Activated CD4-positive, alpha-beta T cell treated with anti-CD3 and anti-CD28 coated beads for 48 hours (primary cell): ENCODE measurements at regions not wholly inside any gene's neighbourhood (a gene's known extent, or its start where the extent isn't known, plus 50 kb on each side); places are given as distances from the start of the nearest gene placed in this dataset.
"Not testable (repeated sequence)": the region's sequence is repeated elsewhere in the genome, so short reads cannot be mapped to it uniquely, and the experiment has no call there.

ENCODE experiments used
- DNase-seq: peaks from one replicate; pipeline ENCODE4 v3.0.0-alpha.2; 2020

GRCh38 chr5:89826938-89827337 lies 582.6 kb downstream of the CETN3 start:
- DNase-seq = no peak

- DNase-seq = no peak
Observed at GRCh38 chr5:89823046-89823445, 586.5 kb downstream of the CETN3 start.

GRCh38 chr5:89817841-89818240 lies 591.7 kb downstream of the CETN3 start:
- no peak for DNase-seq

GRCh38 chr5:89816038-89816437 lies 593.5 kb downstream of the CETN3 start:
- no peak for DNase-seq

- DNase-seq = not testable (repeated sequence)
Observed at GRCh38 chr5:89800735-89801134, 608.8 kb downstream of the CETN3 start.

GRCh38 chr5:89794504-89794903 lies 615.1 kb downstream of the CETN3 start:
- DNase-seq = not testable (repeated sequence)

- DNase-seq = not testable (repeated sequence)
Observed at GRCh38 chr5:89779734-89780133, 629.8 kb downstream of the CETN3 start.

- no peak for DNase-seq
Observed at GRCh38 chr5:89777758-89778157, 631.8 kb downstream of the CETN3 start.

- DNase-seq = no peak
Observed at GRCh38 chr5:89769975-89770374, 639.6 kb downstream of the CETN3 start.

- no peak for DNase-seq
Observed at GRCh38 chr5:89759802-89760201, 649.8 kb downstream of the CETN3 start.

GRCh38 chr5:89758146-89758545 lies 651.4 kb downstream of the CETN3 start:
- DNase-seq = no peak

GRCh38 chr5:89756955-89757354 lies 652.6 kb downstream of the CETN3 start:
- no peak for DNase-seq

- DNase-seq = no peak
Observed at GRCh38 chr5:89755024-89755423, 654.5 kb downstream of the CETN3 start.

- DNase-seq = no peak
Observed at GRCh38 chr5:89735082-89735481, 674.5 kb downstream of the CETN3 start.

GRCh38 chr5:89733772-89734171 lies 675.8 kb downstream of the CETN3 start:
- no peak for DNase-seq

- no peak for DNase-seq
Observed at GRCh38 chr5:89729623-89730301, 679.8 kb downstream of the CETN3 start.

GRCh38 chr5:89728750-89729149 lies 680.8 kb downstream of the CETN3 start:
- no peak for DNase-seq

GRCh38 chr5:89728134-89728533 lies 681.4 kb downstream of the CETN3 start:
- no peak for DNase-seq

GRCh38 chr5:89724379-89725095 lies 685.0 kb downstream of the CETN3 start:
- no peak for DNase-seq

- no peak for DNase-seq
Observed at GRCh38 chr5:89723907-89724306, 685.6 kb downstream of the CETN3 start.

GRCh38 chr5:89722538-89722937 lies 687.0 kb downstream of the CETN3 start:
- DNase-seq = no peak

GRCh38 chr5:89721931-89722330 lies 687.6 kb downstream of the CETN3 start:
- no peak for DNase-seq

- no peak for DNase-seq
Observed at GRCh38 chr5:89721353-89721752, 688.2 kb downstream of the CETN3 start.

- no peak for DNase-seq
Observed at GRCh38 chr5:89712134-89712700, 697.3 kb downstream of the CETN3 start.
